C4-2B (cell line): ENCODE measurements at regions not wholly inside any gene's neighbourhood (a gene's known extent, or its start where the extent isn't known, plus 50 kb on each side); places are given as distances from the start of the nearest gene placed in this dataset.

Experiments used
- CTCF ChIP-seq: fragments of 450-650 bp; conservative IDR thresholded peaks from 2 replicates; pipeline ENCODE4 v1.5.1; 2017; ENCODE audit warnings: mild to moderate bottlenecking
- ZFX ChIP-seq: fragments of 450-650 bp; IDR thresholded peaks from 2 replicates; pipeline ENCODE4 v1.6.1; 2017

- TF ChIP-seq CTCF: no peak
- no peak for TF ChIP-seq ZFX
Measured at GRCh38 chr5:172586125-172587060, 54.7 kb upstream of the NEURL1B start.
